HepG2 (cell line): ENCODE measurements at regions not wholly inside any gene's neighbourhood (a gene's known extent, or its start where the extent isn't known, plus 50 kb on each side); places are given as distances from the start of the nearest gene placed in this dataset.

Source experiments
- CTCF ChIP-seq: sonication (generic); formaldehyde crosslinking; IDR thresholded peaks from 2 replicates; pipeline ENCODE4 v1.5.0; 2020; ENCODE audit warnings: mild to moderate bottlenecking, missing genetic modification reagents, moderate library complexity
- FOXA3 ChIP-seq: IDR thresholded peaks from 2 replicates; pipeline ENCODE4 v1.6.1; 2016; ENCODE audit warnings: missing genetic modification reagents, missing compliant biosample characterization
- JUND ChIP-seq: sonication (generic); formaldehyde crosslinking; IDR thresholded peaks from 2 replicates; pipeline ENCODE4 v1.8.0; 2022; ENCODE audit warnings: mild to moderate bottlenecking, missing genetic modification reagents
- MAZ ChIP-seq, 2 experiments: sonication (generic) in 1 of 2; formaldehyde crosslinking in 1 of 2; IDR thresholded peaks; 2 replicates each; pipeline versions ENCODE4 v1.5.0 to v1.6.1; 2012 to 2020; ENCODE audit warnings: low read depth in 2 of 2, mild to moderate bottlenecking in 2 of 2, borderline replicate concordance in 1 of 2, improper control_type of control experiment in 1 of 2, low read length in 1 of 2, missing genetic modification reagents in 1 of 2, moderate library complexity in 1 of 2
- MBNL3 ChIP-seq: fragments of 250-450 bp; sonication (Bioruptor Pico); conservative IDR thresholded peaks from 2 replicates; pipeline ENCODE4 v1.8.0; 2022; ENCODE audit warnings: mild to moderate bottlenecking, inconsistent platforms
- PCBP2 ChIP-seq: fragments of 200-400 bp; formaldehyde crosslinking; optimal IDR thresholded peaks from 2 replicates; pipeline ENCODE3; 2018; ENCODE audit warnings: low read length, low read depth; ENCODE audit not compliant: poor library complexity, severe bottlenecking
- SMAD9 ChIP-seq: sonication (generic); formaldehyde crosslinking; IDR thresholded peaks from 2 replicates; pipeline ENCODE4 v1.5.1; 2020; ENCODE audit warnings: mild to moderate bottlenecking, missing genetic modification reagents
- STAT6 ChIP-seq: sonication (generic); formaldehyde crosslinking; IDR thresholded peaks from 2 replicates; pipeline ENCODE4 v1.4.0; 2020; ENCODE audit warnings: missing genetic modification reagents, mild to moderate bottlenecking, borderline replicate concordance
- YY1 ChIP-seq: IDR thresholded peaks from 2 replicates; pipeline ENCODE4 v1.6.1; 2011; ENCODE audit warnings: low read length, low read depth, moderate library complexity, mild to moderate bottlenecking; ENCODE audit not compliant: insufficient read depth, insufficient replicate concordance
- ZNF431 ChIP-seq: sonication (generic); formaldehyde crosslinking; IDR thresholded peaks from 2 replicates; pipeline ENCODE4 v1.9.0; 2022; ENCODE audit warnings: missing genetic modification reagents, low read depth, mild to moderate bottlenecking, borderline replicate concordance
- ZNF446 ChIP-seq: sonication (generic); formaldehyde crosslinking; IDR thresholded peaks from 2 replicates; pipeline ENCODE4 v1.5.0; 2020; ENCODE audit warnings: mild to moderate bottlenecking, missing genetic modification reagents
- ZNF703 ChIP-seq: sonication (generic); formaldehyde crosslinking; IDR thresholded peaks from 2 replicates; pipeline ENCODE4 v1.5.1; 2020; ENCODE audit warnings: missing genetic modification reagents, mild to moderate bottlenecking, moderate library complexity, borderline replicate concordance
- TF ChIP-seq, protein P1 (sequence below): sonication (generic); formaldehyde crosslinking; IDR thresholded peaks from 2 replicates; pipeline ENCODE4 v1.5.1; 2020; ENCODE audit warnings: mild to moderate bottlenecking, missing genetic modification reagents, moderate library complexity

DNA sequence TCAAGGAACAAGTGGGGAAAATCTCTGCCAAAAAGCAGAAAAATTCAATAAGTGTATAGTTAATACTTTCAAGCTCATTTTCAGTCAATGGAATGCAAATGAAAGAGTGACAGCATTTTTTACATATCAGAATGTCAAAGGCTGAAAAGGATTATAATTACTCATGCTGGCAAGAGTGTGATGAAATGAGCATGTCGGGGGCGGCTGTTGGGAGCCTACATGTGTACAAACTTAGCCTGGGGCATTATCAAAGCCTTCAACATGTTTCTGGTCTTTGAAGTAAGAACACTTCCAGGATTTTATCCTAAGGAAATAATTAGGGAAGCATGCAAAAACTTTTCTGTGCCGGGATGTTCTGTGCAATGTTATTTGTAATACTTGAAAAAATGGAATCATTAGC is 221.7 kb upstream of the LYZL1 start:
- TF ChIP-seq ZNF446 (CRISPR knock-in tag) (no peak), SMAD9 (CRISPR knock-in tag) (no peak), MBNL3 (no peak), ZNF431 (CRISPR knock-in tag) (no peak), CTCF (CRISPR knock-in tag) (no peak), ZNF703 (CRISPR knock-in tag) (no peak), MAZ (IDR thresholded peaks at IDR 0.05; ENCODE audit: borderline replicate concordance, low read depth, low read length) (no peak), MAZ (CRISPR knock-in tag; IDR thresholded peaks at IDR 0.05; ENCODE audit: low read depth) (no peak), JUND (CRISPR knock-in tag) (no peak), YY1 (no peak), FOXA3 (no peak), STAT6 (CRISPR knock-in tag) (no peak), PCBP2 (no peak)
- TF ChIP-seq, protein P1, sequence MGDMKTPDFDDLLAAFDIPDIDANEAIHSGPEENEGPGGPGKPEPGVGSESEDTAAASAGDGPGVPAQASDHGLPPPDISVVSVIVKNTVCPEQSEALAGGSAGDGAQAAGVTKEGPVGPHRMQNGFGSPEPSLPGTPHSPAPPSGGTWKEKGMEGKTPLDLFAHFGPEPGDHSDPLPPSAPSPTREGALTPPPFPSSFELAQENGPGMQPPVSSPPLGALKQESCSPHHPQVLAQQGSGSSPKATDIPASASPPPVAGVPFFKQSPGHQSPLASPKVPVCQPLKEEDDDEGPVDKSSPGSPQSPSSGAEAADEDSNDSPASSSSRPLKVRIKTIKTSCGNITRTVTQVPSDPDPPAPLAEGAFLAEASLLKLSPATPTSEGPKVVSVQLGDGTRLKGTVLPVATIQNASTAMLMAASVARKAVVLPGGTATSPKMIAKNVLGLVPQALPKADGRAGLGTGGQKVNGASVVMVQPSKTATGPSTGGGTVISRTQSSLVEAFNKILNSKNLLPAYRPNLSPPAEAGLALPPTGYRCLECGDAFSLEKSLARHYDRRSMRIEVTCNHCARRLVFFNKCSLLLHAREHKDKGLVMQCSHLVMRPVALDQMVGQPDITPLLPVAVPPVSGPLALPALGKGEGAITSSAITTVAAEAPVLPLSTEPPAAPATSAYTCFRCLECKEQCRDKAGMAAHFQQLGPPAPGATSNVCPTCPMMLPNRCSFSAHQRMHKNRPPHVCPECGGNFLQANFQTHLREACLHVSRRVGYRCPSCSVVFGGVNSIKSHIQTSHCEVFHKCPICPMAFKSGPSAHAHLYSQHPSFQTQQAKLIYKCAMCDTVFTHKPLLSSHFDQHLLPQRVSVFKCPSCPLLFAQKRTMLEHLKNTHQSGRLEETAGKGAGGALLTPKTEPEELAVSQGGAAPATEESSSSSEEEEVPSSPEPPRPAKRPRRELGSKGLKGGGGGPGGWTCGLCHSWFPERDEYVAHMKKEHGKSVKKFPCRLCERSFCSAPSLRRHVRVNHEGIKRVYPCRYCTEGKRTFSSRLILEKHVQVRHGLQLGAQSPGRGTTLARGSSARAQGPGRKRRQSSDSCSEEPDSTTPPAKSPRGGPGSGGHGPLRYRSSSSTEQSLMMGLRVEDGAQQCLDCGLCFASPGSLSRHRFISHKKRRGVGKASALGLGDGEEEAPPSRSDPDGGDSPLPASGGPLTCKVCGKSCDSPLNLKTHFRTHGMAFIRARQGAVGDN, result no peak
